ENCODE measurements at regions not wholly inside any gene's neighbourhood (a gene's known extent, or its start where the extent isn't known, plus 50 kb on each side); places are given as distances from the start of the nearest gene placed in this dataset.
A peak's percentile ranks its signal among the peaks of the same experiment; 100 is the strongest.

DNA sequence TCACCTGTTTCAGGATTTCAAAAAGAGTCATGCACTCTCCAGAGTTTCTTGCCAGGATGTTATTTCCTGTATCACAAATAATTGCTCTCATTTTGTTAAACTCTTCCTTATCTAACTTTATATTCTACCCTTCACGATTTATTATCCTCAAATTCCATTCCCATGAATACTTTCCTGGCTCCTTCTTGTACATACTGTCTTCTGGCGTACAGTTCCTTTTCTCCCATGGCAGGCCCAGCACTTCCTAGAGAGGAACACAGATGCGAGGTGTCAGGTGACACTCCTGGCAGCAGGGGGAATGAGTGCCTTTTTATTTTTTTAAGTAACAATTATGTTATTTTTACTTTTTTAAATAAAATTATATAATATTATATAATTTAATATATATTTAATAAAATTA is 411.9 kb downstream of the TFEC start:
- Histone ChIP-seq H3K36me3 (replicated peaks; ENCODE audit: insufficient read depth, low read length) (no peaks in the 10 kb centered on the region), H3K9me2 (replicated peaks; ENCODE audit: insufficient read depth, low read length) (no peaks in the 10 kb centered on the region), H3K4me1 (ENCODE audit: low read length) (no peaks in the 10 kb centered on the region), H3K79me2 (ENCODE audit: low read length) (no peaks in the 10 kb centered on the region), H3F3A (ENCODE audit: insufficient read depth, low read length) (no peaks in the 10 kb centered on the region), H3K9ac (ENCODE audit: low read length) (no peak overlapping the region), H3K9me3 (replicated peaks; ENCODE audit: insufficient read depth, low read length) (no peaks in the 10 kb centered on the region), H3K4me3 (ENCODE audit: low read length) (no peak overlapping the region), H2AFZ (ENCODE audit: low read length) (no peak overlapping the region), H3K27ac (ENCODE audit: low read length) (no peak overlapping the region), H3K27me3 (replicated peaks; ENCODE audit: insufficient read depth, low read length) (no peaks in the 10 kb centered on the region), H4K20me1 (ENCODE audit: insufficient read depth, low read length) (no peaks in the 10 kb centered on the region), H3K4me2 (ENCODE audit: low read depth, low read length) (no peak overlapping the region)
- no peak for TF ChIP-seq EZH2phosphoT487 (IDR thresholded peaks at IDR 0.05; ENCODE audit: low read length)
- TF ChIP-seq, protein P1, sequence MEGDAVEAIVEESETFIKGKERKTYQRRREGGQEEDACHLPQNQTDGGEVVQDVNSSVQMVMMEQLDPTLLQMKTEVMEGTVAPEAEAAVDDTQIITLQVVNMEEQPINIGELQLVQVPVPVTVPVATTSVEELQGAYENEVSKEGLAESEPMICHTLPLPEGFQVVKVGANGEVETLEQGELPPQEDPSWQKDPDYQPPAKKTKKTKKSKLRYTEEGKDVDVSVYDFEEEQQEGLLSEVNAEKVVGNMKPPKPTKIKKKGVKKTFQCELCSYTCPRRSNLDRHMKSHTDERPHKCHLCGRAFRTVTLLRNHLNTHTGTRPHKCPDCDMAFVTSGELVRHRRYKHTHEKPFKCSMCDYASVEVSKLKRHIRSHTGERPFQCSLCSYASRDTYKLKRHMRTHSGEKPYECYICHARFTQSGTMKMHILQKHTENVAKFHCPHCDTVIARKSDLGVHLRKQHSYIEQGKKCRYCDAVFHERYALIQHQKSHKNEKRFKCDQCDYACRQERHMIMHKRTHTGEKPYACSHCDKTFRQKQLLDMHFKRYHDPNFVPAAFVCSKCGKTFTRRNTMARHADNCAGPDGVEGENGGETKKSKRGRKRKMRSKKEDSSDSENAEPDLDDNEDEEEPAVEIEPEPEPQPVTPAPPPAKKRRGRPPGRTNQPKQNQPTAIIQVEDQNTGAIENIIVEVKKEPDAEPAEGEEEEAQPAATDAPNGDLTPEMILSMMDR (IDR thresholded peaks at IDR 0.05; ENCODE audit: low read length), result no peak
- TF ChIP-seq EZH2 (optimal IDR thresholded peaks at IDR 0.05; ENCODE audit: low read depth, low read length), result no peak
- DNase-seq, result no peak

DNA sequence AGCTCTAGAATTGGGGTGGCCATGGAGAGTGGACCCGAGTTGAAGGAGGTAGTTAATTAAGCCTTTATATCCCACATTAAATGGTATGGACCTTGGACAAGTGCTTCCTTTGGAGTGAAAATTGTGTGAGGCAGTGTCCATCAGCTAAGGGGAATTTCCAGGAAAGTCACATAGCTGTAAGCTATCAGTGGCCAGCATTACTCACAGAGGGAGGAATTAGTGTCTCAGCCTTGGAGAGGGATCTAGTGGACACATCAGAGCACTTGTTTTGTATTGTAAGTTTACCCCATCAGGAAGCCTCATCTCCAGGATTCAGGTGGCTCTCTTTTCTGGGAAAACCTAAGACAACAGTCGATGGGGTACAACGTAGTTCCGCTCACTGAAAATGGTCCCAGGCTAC is 416.7 kb downstream of the TFEC start:
- Histone ChIP-seq H4K20me1 (ENCODE audit: insufficient read depth, low read length) (no peaks in the 10 kb centered on the region), H2AFZ (ENCODE audit: low read length) (no peak overlapping the region), H3K27me3 (replicated peaks; ENCODE audit: insufficient read depth, low read length) (no peaks in the 10 kb centered on the region), H3K27ac (ENCODE audit: low read length) (no peak overlapping the region), H3F3A (ENCODE audit: insufficient read depth, low read length) (no peaks in the 10 kb centered on the region), H3K4me1 (ENCODE audit: low read length) (no peaks in the 10 kb centered on the region), H3K4me3 (ENCODE audit: low read length) (no peak overlapping the region), H3K79me2 (ENCODE audit: low read length) (no peaks in the 10 kb centered on the region), H3K9ac (ENCODE audit: low read length) (no peak overlapping the region), H3K9me3 (replicated peaks; ENCODE audit: insufficient read depth, low read length) (no peaks in the 10 kb centered on the region), H3K36me3 (replicated peaks; ENCODE audit: insufficient read depth, low read length) (no peaks in the 10 kb centered on the region), H3K9me2 (replicated peaks; ENCODE audit: insufficient read depth, low read length) (no peaks in the 10 kb centered on the region), H3K4me2 (ENCODE audit: low read depth, low read length) (no peak overlapping the region)
- DNase-seq, result no peak
- TF ChIP-seq, protein P1 (IDR thresholded peaks at IDR 0.05; ENCODE audit: low read length), result no peak
- TF ChIP-seq EZH2 (optimal IDR thresholded peaks at IDR 0.05; ENCODE audit: low read depth, low read length) (no peak), EZH2phosphoT487 (IDR thresholded peaks at IDR 0.05; ENCODE audit: low read length) (no peak)

- Histone ChIP-seq H3K9ac (ENCODE audit: low read length) (no peak overlapping the region), H3K36me3 (replicated peaks; ENCODE audit: insufficient read depth, low read length) (no peaks in the 10 kb centered on the region), H3K27me3 (replicated peaks; ENCODE audit: insufficient read depth, low read length) (no peaks in the 10 kb centered on the region), H2AFZ (ENCODE audit: low read length) (no peak overlapping the region), H3K4me2 (ENCODE audit: low read depth, low read length) (no peak overlapping the region), H3K79me2 (ENCODE audit: low read length) (no peaks in the 10 kb centered on the region), H3F3A (ENCODE audit: insufficient read depth, low read length) (no peaks in the 10 kb centered on the region), H3K4me1 (ENCODE audit: low read length) (no peaks in the 10 kb centered on the region), H4K20me1 (ENCODE audit: insufficient read depth, low read length) (no peaks in the 10 kb centered on the region), H3K4me3 (ENCODE audit: low read length) (no peak overlapping the region), H3K27ac (ENCODE audit: low read length) (no peak overlapping the region), H3K9me3 (replicated peaks; ENCODE audit: insufficient read depth, low read length) (no peaks in the 10 kb centered on the region), H3K9me2 (replicated peaks; ENCODE audit: insufficient read depth, low read length) (no peaks in the 10 kb centered on the region)
- no peak for DNase-seq
- TF ChIP-seq, protein P1 (IDR thresholded peaks at IDR 0.05; ENCODE audit: low read length), result peak; percentile 16
- no peak for TF ChIP-seq EZH2phosphoT487 (IDR thresholded peaks at IDR 0.05; ENCODE audit: low read length)
These were observed 427.1 kb downstream of the TFEC start for GRCh38 chr7:115603416-115603815.
